ENCODE measurements at regions not wholly inside any gene's neighbourhood (a gene's known extent, or its start where the extent isn't known, plus 50 kb on each side); places are given as distances from the start of the nearest gene placed in this dataset.
"Not testable (repeated sequence)": the region's sequence is repeated elsewhere in the genome, so short reads cannot be mapped to it uniquely, and the experiment has no call there.

DNA sequence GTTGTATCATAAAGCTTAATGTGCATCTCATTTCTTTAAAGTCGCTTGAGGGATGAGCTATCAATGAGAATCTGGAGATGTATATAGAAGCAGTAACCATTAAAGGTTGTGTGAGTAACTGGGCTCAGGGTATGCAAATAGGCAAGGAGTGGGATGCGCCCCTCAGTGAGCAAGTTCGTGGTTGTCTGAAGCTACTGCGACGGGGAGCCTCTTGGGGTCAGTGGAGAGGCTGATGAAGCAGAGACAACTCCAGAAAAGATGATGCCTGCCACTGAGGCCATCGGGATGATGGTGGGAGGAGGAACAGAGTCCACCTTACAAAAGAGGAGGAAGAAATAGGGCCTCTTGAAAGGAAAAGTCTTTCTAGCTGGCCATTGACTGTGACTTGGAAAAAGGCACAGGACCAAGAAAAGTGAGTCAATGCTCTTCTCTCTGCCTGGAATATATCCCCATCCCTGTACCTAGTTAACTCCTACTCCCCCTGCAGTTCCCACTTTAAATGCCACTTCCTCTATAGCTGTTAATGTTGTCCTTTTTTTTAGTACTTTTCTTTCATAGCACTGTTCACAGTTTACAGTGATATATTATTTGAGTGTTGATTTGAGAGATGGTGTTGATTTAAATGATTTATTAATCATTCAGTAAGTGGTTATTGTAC lies 51.4 kb upstream of the LSM6 start:
- intact Hi-C loops (cut with DNase I) = no loop called here
- ATAC-seq (no peak), DNase-seq (no peak)

- intact Hi-C loops (cut with DNase I) = no loop called here
- DNase-seq (no peak), ATAC-seq (no peak)
Observed at GRCh38 chr4:146123231-146123630, 52.3 kb upstream of the LSM6 start.

DNA sequence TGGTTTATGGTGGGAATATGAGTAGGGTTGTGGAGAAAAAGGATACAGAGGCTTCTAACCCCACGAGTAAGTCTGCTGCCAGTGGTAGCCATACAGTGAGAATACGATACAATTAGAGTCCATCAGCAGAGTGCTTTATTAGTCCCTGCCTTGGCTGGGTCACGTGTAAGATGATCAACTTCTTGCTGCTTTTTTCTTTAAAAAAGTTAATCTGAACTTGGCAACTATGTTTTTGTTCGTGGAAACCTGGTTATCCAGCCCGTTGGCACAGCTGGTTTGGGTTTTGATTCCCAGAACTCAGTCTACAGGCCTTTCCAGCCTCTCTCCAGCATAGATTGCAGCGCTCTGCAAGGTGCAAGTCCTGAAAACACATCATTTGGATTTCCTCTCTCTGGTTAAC lies 53.1 kb upstream of the LSM6 start:
- intact Hi-C loops (cut with DNase I) = no loop called here
- ATAC-seq (no peak), DNase-seq (no peak)

GRCh38 chr4:146121757-146122156 lies 53.8 kb upstream of the LSM6 start:
- DNase-seq (no peak), ATAC-seq (peak in 1 of 2 donors; percentile 36)
- intact Hi-C loops (cut with DNase I) = no loop called here

DNA sequence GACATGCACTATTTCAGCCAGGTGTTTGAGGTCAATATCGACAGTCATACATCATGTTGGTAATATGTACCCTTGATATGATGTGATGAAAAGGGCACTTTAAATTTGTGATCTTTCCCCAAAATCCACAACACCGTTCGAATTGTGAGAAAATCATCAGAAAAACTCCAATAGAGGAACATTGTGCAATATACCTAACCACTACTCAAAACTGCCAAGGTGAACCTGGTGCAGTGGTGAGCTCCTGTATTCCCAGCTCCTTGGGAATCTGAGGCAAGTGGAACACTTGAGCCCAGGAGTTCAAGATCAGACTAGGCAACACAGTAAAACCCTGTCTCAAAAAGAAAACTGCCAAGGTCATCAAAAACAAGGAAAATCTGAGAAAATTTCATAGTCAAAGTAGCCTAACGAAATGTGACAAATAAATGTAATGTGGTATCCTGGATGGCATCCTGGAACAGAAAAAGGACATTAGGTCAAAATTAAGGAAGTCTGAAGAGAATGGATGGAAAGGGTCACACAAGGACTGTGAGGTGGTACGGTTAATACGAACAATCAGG lies 55.6 kb upstream of the LSM6 start:
- intact Hi-C loops (cut with DNase I) = no loop called here
- ATAC-seq = no peak

DNA sequence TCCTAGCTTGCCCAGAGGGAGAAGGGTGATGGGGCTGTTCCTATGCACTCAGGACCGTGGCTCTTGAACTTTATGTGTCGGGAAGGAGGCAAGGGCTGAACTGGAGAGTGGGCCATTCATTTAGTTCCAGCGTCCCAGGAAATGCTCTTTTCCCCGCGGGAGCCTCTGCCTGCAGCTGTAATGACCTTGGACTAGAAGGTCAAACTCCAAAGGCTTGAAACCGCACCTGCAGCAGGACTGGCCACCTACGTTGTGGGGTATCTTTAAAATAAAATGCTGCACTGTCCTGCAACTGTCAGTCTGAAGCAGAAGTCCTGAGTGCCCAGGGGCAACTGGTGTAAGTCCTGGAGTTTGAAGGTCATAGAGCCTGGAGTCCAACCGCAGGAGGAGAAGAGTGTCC lies 61.5 kb upstream of the LSM6 start:
- DNase-seq = no peak
- intact Hi-C loops (cut with DNase I) = no loop called here
- no peak for ATAC-seq

More for the DNA sequence above, 55.6 kb upstream of the LSM6 start:
- no peak for DNase-seq

- no peak for ATAC-seq
- intact Hi-C loops (cut with DNase I) = no loop called here
- DNase-seq = no peak
Observed at GRCh38 chr4:146113171-146113570, 62.3 kb upstream of the LSM6 start.

GRCh38 chr4:146112389-146112788 lies 63.1 kb upstream of the LSM6 start:
- intact Hi-C loops (cut with DNase I) = no loop called here
- no peak for DNase-seq
- ATAC-seq = no peak

GRCh38 chr4:146110871-146111485 lies 64.5 kb upstream of the LSM6 start:
- ATAC-seq (no peak), DNase-seq (no peak)
- intact Hi-C loops (cut with DNase I) = no loop called here

DNA sequence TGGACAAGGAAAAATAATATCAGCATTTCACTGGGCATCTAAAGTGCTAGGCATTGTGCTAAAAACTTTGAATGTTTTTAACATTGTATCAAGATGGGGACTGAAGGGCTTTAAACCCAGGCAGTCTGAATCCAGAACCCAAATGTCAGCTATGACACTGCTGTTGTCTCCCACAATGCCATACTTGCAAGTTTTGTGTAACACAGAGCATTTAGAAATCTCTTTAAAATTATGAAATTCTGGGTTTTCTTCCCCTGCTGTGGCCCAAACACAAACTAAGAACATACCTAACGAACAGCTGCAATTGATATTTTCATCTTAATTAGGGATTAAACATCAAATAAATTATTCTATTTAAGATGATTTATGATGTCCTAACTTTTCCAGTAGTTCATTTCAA lies 66.8 kb upstream of the LSM6 start:
- ATAC-seq (no peak), DNase-seq (no peak)
- intact Hi-C loops (cut with DNase I) = no loop called here

GRCh38 chr4:146107587-146108240 lies 67.8 kb upstream of the LSM6 start:
- DNase-seq (no peak), ATAC-seq (no peak)
- intact Hi-C loops (cut with DNase I) = no loop called here

DNA sequence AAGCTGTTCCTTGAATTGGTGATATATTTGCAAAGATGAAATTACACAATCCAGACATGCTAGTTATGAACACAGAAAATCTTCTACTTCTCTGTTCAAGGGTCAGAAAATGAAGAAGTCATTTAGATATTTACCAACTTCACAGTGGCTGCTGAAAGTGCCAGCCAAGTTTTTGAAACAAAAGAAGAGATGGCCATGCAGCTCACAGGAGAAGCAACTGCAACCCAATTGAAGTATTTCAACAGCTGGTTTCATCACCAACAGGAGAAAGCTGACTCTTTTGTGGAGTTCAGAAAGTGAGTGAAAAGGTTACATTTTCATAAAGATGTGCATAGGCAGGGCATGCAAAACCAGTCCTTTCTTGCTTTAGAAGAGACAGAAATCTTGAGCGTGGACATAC lies 70.1 kb upstream of the LSM6 start:
- peak in 1 of 2 donors; percentile 44 for ATAC-seq
- no peak for DNase-seq
- intact Hi-C loops (cut with DNase I) = no loop called here

DNA sequence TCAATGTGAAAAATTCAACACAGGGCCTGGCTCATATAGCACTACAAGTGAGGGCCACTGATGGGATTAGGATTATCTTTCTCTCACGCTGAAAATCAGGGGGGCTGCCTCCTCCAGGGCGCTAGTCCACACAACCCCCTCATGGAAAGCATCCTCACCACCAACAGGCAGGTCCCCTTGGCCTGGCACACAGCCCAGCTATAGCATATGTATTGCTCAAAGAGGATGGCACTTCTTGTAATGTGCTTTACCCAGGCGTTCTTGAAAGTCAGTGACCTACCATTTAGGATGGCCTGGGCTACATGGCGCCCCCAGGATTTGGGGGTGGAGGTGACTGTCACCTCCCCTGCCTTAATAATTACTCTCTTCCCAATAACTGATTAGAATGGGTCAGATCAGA lies 71.0 kb upstream of the LSM6 start:
- DNase-seq = no peak
- no peak for ATAC-seq
- intact Hi-C loops (cut with DNase I) = no loop called here

GRCh38 chr4:146104052-146104451 lies 71.5 kb upstream of the LSM6 start:
- ATAC-seq; DNase-seq; intact Hi-C loops (cut with DNase I): not testable (repeated sequence)

DNA sequence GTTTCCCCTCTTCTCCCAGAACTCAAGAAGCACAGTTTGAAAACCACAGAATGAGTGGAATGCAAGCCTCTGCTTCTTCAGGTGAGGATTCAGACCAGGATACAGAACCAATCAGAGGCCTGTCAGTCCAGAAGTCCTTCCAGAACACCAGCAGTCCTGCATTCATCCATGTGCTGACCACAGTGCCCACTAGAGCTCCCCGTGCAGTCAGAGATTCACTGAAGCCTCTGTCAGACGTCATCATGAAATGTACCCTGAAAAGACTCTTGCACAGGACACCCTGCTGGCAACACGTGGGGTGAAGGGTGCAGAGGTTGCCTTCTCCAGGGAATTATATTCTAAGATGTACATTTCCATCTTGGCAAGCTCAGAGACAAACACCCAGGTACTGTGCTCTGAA lies 75.9 kb upstream of the LSM6 start:
- DNase-seq (no peak), ATAC-seq (no peak)
- intact Hi-C loops (cut with DNase I) = no loop called here

- DNase-seq (no peak), ATAC-seq (no peak)
- intact Hi-C loops (cut with DNase I) = no loop called here
Observed at GRCh38 chr4:146098978-146099377, 76.5 kb upstream of the LSM6 start.

DNA sequence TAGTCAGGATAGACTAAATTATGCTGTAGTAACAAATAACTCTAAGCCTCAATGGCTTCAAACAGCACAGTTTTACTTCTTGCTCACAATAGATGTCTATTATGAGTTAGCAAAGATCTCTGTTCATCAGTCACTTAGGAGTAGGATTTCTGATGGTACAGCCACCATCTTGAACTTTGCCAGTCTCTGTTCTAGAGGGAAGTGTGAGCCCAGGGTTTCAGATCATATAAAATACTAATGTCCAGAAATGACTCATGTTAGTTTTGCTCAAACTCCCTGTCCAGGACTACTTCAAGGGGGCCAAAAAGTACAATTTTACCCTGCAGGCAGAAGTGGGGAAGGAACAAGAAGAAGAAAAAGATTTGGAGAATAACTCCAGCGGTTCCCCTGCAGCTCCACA lies 77.1 kb upstream of the LSM6 start:
- DNase-seq = no peak
- intact Hi-C loops (cut with DNase I) = no loop called here
- no peak for ATAC-seq

DNA sequence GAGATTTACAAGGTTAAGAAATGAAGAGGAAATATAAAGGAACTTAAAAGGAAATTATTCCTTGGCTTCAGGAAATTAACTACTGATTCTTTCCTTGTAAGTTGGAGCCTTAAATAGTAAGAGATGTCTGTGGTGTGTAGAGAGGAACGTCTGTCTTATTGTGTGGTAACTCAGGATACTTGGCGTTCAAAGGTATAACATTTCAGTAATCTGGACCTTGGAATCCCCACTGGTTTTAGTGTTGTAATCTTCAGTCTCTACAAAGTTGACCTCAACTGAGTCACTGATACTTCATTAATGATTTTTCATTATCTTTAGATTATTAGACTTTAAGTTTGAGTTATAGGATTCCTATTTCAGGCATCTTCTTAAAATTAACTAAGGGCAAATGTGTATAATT lies 79.1 kb upstream of the LSM6 start:
- intact Hi-C loops (cut with DNase I) = no loop called here
- no peak for ATAC-seq
- no peak for DNase-seq

DNA sequence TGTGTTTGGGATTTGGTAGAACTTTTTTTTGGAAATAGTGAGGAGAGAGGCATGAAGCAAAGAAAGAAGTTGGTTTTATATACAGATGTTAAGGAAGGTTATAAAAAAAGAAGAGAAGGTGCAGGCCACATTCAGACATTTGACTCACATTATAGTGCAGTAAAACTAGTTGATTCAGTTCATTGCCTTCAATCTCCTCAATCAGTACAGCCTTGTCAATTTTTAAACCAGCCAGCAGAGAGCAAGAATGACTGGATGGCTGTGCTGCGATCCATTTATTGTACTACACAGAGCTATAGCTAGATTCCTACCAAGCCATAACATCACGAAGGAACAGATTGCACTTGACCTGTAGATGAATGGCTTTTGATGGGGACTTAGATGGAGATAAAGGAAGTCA lies 79.7 kb upstream of the LSM6 start:
- intact Hi-C loops (cut with DNase I) = no loop called here
- DNase-seq = no peak

GRCh38 chr4:146095091-146095690 lies 80.3 kb upstream of the LSM6 start:
- intact Hi-C loops (cut with DNase I) = no loop called here
- ATAC-seq = no peak
- peak; percentile 27 for DNase-seq

More for the DNA sequence above, 79.7 kb upstream of the LSM6 start:
- ATAC-seq = no peak
